Sigmoid colon (tissue), 4 donors: ENCODE measurements at regions not wholly inside any gene's neighbourhood (a gene's known extent, or its start where the extent isn't known, plus 50 kb on each side); places are given as distances from the start of the nearest gene placed in this dataset.

Experiments
- CTCF ChIP-seq, 4 experiments: fragments of 450-650 bp in 3 of 4; fragments of 200-600 bp in 1 of 4; IDR thresholded peaks; one replicate each; pipeline ENCODE4 v1.5.1; 2016 to 2019; ENCODE audit warnings: antibody characterized with exemption in 4 of 4, mild to moderate bottlenecking in 3 of 4, moderate library complexity in 2 of 4
- EP300 ChIP-seq, 4 donors: sonication (generic); formaldehyde crosslinking; IDR thresholded peaks; one replicate each; pipeline ENCODE4 v1.6.1; 2017; ENCODE audit warnings: antibody characterized with exemption in 4 of 4
- POLR2AphosphoS5 ChIP-seq, 4 donors: sonication (generic); formaldehyde crosslinking; IDR thresholded peaks; one replicate each; pipeline ENCODE4 v1.6.1; 2017; ENCODE audit warnings: antibody characterized with exemption in 4 of 4

GRCh38 chr2:144274131-144274530, 245.8 kb downstream of the ZEB2 start:
- TF ChIP-seq CTCF (IDR thresholded peaks at IDR 0.05) (no peak), EP300 (IDR thresholded peaks at IDR 0.05) (no peak), POLR2AphosphoS5 (IDR thresholded peaks at IDR 0.05) (no peak)
